ENCODE measurements at regions not wholly inside any gene's neighbourhood (a gene's known extent, or its start where the extent isn't known, plus 50 kb on each side); places are given as distances from the start of the nearest gene placed in this dataset.

DNA sequence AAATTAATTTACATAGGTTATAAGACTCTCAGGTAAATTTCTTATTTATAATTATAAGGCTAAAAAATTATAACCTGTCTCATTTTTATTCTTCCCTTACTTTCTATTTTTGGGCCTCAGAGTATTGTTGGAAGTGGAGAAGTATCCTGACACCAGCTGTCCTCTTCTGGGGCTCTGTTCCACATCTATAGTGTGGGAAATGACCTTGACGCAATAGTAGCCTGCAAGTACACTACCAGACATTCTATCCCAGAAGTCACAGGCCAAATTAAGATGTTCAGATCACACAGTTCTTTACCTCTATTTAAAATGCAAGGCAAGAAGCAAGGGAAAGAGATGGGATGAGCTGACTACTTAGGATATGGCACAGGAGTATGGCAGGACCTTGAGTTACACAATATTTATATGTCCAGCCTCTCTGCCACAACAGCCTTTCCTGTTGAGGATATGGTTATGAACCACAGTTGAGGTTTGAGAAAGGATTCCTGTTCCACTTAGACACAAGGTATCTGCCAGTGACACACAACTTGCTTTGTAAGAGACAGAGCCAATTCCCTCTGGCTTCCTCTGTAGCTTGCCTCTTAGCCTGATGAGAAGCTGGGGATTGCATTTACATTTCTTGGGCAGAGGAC, 158.0 kb upstream of the IL12A start:
- no peak for TF ChIP-seq CTCF (IDR thresholded peaks at IDR 0.05; ENCODE audit: insufficient read depth, low read depth, low read length, missing control alignments)
- no peak for DNase-seq (ENCODE audit: low read depth)
- H3K4me3 ChIP-seq (ENCODE audit: low read length) = no peak overlapping the region

- TF ChIP-seq CTCF (IDR thresholded peaks at IDR 0.05; ENCODE audit: insufficient read depth, low read depth, low read length, missing control alignments) = no peak
- no peak overlapping the region for H3K4me3 ChIP-seq (ENCODE audit: low read length)
These were observed 157.2 kb upstream of the IL12A start for GRCh38 chr3:159831466-159831865.

DNA sequence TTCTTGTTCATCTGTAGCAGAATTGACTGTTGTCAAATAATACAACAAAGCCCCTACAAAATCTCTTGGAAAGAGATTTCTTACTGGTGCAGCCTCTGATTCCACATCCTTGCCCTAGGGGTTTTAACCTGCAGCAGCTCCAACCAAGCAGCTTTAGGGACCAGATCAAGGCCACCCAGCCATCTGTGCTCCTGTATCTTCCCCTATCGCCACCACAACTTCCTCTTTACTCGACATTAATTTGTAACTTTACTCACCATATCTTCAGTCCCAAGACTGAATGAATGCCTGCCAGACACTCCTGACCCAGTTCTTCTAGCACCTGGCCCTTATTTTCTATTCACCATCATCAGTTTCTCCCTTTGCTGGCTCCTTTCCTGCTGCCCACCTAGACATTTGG, 156.6 kb upstream of the IL12A start:
- no peak for TF ChIP-seq CTCF (IDR thresholded peaks at IDR 0.05; ENCODE audit: insufficient read depth, low read depth, low read length, missing control alignments)
- no peak overlapping the region for H3K4me3 ChIP-seq (ENCODE audit: low read length)
- DNase-seq (ENCODE audit: low read depth) = no peak

More at GRCh38 chr3:159831466-159831865, 157.2 kb upstream of the IL12A start:
- DNase-seq (ENCODE audit: low read depth) = no peak

DNA sequence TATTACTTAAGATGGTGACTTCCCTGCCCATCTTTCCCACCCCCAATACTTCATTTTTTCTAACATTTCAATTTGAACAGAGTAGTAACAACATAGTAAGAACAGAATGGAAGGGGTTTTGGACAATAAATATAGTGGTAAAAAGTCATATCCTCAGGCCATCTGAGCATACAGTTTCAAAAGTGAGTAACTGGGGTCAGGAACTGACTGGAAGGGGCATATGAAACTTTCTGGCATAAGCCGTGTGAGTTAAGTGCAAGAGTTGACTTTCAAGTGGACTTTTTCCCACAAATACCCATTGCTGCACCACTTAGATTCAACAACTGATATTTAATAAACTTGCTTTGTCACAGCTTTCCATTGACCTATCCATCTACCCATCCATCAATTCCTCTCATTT, 153.5 kb upstream of the IL12A start:
- no peak for TF ChIP-seq CTCF (IDR thresholded peaks at IDR 0.05; ENCODE audit: insufficient read depth, low read depth, low read length, missing control alignments)

DNA sequence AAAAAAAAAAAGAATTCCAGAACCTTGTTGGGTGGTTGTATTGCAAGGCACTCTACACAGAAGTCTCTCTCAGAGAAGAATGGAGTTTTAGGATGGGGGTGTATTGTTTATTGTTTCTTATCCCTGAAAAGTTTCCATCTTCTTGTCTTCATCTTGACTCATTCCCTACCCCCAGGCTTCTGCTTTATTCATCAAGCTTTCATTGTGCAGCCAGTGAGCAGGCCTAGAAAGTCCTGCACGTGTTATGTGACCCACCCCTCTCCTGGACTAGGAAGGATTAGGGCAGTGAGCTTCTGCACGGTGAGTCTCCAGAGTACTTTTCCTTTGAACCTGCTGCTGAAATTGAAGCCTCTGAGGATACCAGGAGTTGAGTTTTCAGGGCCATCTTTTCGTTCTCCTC, 150.9 kb upstream of the IL12A start:
- peak; percentile 69 for DNase-seq (ENCODE audit: low read depth)
- TF ChIP-seq CTCF (IDR thresholded peaks at IDR 0.05; ENCODE audit: insufficient read depth, low read depth, low read length, missing control alignments) = no peak
- H3K4me3 ChIP-seq (ENCODE audit: low read length) = no peak overlapping the region

More for the DNA sequence above, 153.5 kb upstream of the IL12A start:
- DNase-seq (ENCODE audit: low read depth) = no peak
- H3K4me3 ChIP-seq (ENCODE audit: low read length) = no peak overlapping the region

DNA sequence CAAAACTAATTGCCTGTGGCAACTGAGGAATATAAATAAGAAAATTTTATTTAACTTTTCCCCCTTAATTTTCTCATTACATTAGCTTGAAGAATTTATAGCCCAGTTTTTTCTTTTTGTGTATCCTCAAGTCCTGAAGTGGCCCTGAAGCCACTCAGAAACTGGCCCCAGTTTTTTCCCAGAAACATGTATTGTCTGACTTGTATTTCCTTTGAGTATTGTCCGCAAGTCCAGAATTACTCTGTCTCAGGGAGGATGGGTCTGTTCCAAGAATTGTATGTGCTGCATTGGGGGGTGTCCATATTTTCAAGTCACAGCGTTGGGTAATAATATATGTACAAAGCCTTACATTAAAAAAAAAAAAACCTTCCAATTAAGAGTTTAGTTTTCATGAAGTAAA, 149.7 kb upstream of the IL12A start:
- no peak for DNase-seq (ENCODE audit: low read depth)
- TF ChIP-seq CTCF (IDR thresholded peaks at IDR 0.05; ENCODE audit: insufficient read depth, low read depth, low read length, missing control alignments) = no peak
- H3K4me3 ChIP-seq (ENCODE audit: low read length) = no peak overlapping the region
